Natural killer cell treated with Interleukin-12 subunit alpha and Interleukin-12 subunit beta and Interleukin-15 and Interleukin-18, amount 100 ng/mL, for 72 hours (primary cell): ENCODE measurements at regions not wholly inside any gene's neighbourhood (a gene's known extent, or its start where the extent isn't known, plus 50 kb on each side); places are given as distances from the start of the nearest gene placed in this dataset.
"Not testable (repeated sequence)": the region's sequence is repeated elsewhere in the genome, so short reads cannot be mapped to it uniquely, and the experiment has no call there.

Experiments
- ATAC-seq, 2 donors: fragments of 150-1000 bp; cut with Tn5 transposase in 1 of 2; sonication (Bioruptor Pico), chemical (Tn5 transposase) in 1 of 2; 2 replicates each; pipeline ENCODE4 v1.10.0; 2021
- DNase-seq: peaks from one replicate; pipeline ENCODE4 v3.0.0; 2022; ENCODE audit warnings: low spot score
- H3K27ac Mint-ChIP-seq, 2 donors: 1 replicate in 1 of 2; 2 replicates in 1 of 2; pipeline ENCODE4 v1.8.0; 2022; ENCODE audit warnings: mixed read lengths in 2 of 2, mild to moderate bottlenecking in 1 of 2, moderate library complexity in 1 of 2
- H3K27me3 Mint-ChIP-seq, 2 donors: 1 replicate in 1 of 2; 2 replicates in 1 of 2; pipeline ENCODE4 v1.8.0; 2022; ENCODE audit warnings: mixed read lengths in 2 of 2
- H3K36me3 Mint-ChIP-seq: one replicate; pipeline ENCODE4 v1.8.0; 2022; ENCODE audit warnings: mixed read lengths
- H3K4me1 Mint-ChIP-seq, 2 donors: 1 replicate in 1 of 2; 2 replicates in 1 of 2; pipeline ENCODE4 v1.8.0; 2022; ENCODE audit warnings: low read depth in 2 of 2, mixed read lengths in 2 of 2, mild to moderate bottlenecking in 1 of 2
- H3K4me3 Mint-ChIP-seq: one replicate; pipeline ENCODE4 v1.8.0; 2022; ENCODE audit warnings: mixed read lengths
- H3K9me3 Mint-ChIP-seq: 2 replicates; pipeline ENCODE4 v1.8.0; 2022; ENCODE audit warnings: mixed read lengths

DNA sequence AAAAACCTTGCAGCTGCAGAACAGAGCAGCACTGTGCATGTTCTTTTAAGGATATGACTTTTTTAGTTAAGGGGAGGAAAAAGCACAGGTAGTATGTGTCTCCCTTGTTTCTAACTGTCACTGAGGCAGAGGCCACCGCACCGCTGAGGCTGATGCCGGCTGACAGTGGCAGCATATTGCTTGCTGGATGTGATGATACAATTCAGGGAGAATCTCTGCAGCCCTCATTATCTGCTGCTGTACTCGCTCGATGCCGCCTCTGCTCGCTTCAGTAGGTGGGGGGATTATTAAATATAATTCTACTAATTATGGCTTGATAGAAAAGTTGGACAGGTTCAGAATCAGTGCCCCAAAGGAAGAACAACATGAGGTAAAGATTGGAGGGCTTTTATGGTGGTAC lies 378.8 kb upstream of the NOCT start:
- no peaks in the 10 kb centered on the region for H3K4me1 Mint-ChIP-seq
- H3K27ac Mint-ChIP-seq, result no peak overlapping the region
- peaks cover 4% of the 10 kb centered on the region for H3K36me3 Mint-ChIP-seq
- peaks cover under 1 to 6% of the 10 kb centered on the region in 2 donors for H3K27me3 Mint-ChIP-seq
- ATAC-seq (no peak), DNase-seq (no peak)
- no peak overlapping the region for H3K4me3 Mint-ChIP-seq
- H3K9me3 Mint-ChIP-seq, result peaks cover 10% of the 10 kb centered on the region

GRCh38 chr4:138634915-138635314 lies 380.7 kb upstream of the NOCT start:
- Mint-ChIP-seq H3K27me3 (no peaks in the 10 kb centered on the region), H3K9me3 (peaks cover 10% of the 10 kb centered on the region), H3K4me1 (no peaks in the 10 kb centered on the region), H3K27ac (no peak overlapping the region), H3K36me3 (no peaks in the 10 kb centered on the region), H3K4me3 (no peak overlapping the region)
- DNase-seq (no peak), ATAC-seq (no peak)

DNA sequence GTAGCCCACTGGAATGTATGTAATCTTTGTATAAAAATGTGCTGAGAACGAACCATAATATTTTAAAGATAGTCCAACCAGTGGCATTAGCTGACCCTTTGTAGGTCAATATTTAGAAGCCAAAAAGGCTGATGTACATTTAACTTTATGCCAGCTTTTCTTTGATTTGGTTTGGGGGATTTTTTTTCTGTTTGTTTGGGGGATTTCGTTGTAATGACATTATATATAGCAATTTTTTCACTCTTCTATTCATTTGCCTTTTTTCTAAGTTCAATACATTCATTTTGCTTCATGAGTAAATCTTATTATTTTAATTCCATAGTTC lies 382.0 kb upstream of the NOCT start:
- Mint-ChIP-seq H3K4me3 (no peak overlapping the region), H3K27me3 (no peaks in the 10 kb centered on the region), H3K27ac (no peak overlapping the region), H3K9me3 (peaks cover 10% of the 10 kb centered on the region), H3K4me1 (no peaks in the 10 kb centered on the region), H3K36me3 (no peaks in the 10 kb centered on the region)
- no peak for ATAC-seq
- no peak for DNase-seq

- no peak overlapping the region for H3K27ac Mint-ChIP-seq
- no peak for ATAC-seq
- H3K4me3 Mint-ChIP-seq, result no peak overlapping the region
- no peaks in the 10 kb centered on the region for H3K4me1 Mint-ChIP-seq
- H3K36me3 Mint-ChIP-seq, result no peaks in the 10 kb centered on the region
- no peaks in the 10 kb centered on the region for H3K27me3 Mint-ChIP-seq
- H3K9me3 Mint-ChIP-seq, result peaks cover 10% of the 10 kb centered on the region
- no peak for DNase-seq
These were observed 382.6 kb upstream of the NOCT start for GRCh38 chr4:138632856-138633579.

DNA sequence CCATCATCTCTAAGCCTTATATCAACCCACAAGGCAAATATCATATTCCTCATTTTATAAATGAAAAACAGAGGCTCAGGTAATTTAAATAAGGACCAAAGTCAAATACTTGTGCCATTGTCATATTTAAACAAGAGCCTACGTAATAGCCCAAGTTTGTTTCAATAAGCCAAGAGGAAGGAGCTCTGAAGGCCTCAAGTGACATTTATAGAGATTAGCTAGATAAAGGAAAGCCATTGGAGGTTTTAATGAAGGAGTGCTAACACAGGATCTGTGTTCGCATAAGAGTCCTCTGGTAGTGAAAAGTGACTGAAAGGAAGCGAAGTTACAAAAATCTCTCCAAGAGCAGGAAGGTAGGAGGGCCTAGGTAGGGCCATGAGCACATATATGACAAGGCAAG lies 384.9 kb upstream of the NOCT start:
- ATAC-seq (no peak), DNase-seq (no peak)
- Mint-ChIP-seq H3K27me3 (no peaks in the 10 kb centered on the region), H3K27ac (no peak overlapping the region), H3K4me3 (no peak overlapping the region), H3K36me3 (no peaks in the 10 kb centered on the region), H3K4me1 (no peaks in the 10 kb centered on the region), H3K9me3 (peaks cover 10% of the 10 kb centered on the region)

DNA sequence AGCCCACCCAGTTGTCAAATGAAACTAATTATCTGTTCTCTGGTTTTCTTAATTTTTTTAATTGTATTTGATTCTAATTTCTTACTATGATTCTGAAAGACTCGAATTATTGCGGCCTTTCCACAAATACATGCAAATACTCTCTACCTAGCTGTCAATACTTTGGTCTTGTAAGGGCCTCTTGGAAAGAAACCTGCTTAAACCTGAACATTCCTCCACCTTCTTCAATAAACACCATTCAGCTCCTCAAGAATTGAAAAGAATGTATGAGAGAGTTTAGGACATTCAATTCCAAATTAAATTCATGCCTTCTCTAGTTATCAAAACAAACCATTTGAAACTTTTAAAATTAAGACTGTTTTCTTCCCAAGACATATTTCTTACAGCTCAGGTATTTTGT lies 385.9 kb upstream of the NOCT start:
- Mint-ChIP-seq H3K36me3 (no peaks in the 10 kb centered on the region), H3K9me3 (peaks cover 10% of the 10 kb centered on the region), H3K27ac (no peak overlapping the region), H3K4me1 (no peaks in the 10 kb centered on the region), H3K4me3 (no peak overlapping the region), H3K27me3 (no peaks in the 10 kb centered on the region)
- DNase-seq, result no peak
- ATAC-seq, result no peak

DNA sequence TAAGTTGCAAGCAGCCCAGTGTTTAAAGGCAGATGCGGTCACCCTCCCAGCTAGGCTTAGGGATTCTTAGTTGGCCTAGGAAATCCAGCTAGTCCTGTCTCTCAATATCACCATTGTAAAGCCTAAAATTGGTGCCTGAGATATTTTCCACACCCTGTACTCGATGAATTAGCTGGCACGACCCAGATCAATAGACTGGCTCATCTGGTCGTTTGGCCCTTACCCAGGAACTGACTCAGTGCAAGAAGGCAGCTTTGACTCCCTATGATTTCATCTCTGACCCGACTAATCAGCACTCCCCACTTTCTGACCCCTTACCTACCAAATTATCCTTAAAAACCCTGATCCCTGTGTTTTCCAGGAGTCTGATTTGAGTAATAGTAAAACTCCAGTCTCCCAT lies 384.9 kb upstream of the SLC7A11 start:
- Mint-ChIP-seq H3K36me3 (no peaks in the 10 kb centered on the region), H3K4me3 (no peak overlapping the region), H3K4me1 (no peaks in the 10 kb centered on the region), H3K27me3 (no peaks in the 10 kb centered on the region), H3K9me3 (no peaks in the 10 kb centered on the region), H3K27ac (no peak overlapping the region)
- no peak for ATAC-seq
- no peak for DNase-seq

DNA sequence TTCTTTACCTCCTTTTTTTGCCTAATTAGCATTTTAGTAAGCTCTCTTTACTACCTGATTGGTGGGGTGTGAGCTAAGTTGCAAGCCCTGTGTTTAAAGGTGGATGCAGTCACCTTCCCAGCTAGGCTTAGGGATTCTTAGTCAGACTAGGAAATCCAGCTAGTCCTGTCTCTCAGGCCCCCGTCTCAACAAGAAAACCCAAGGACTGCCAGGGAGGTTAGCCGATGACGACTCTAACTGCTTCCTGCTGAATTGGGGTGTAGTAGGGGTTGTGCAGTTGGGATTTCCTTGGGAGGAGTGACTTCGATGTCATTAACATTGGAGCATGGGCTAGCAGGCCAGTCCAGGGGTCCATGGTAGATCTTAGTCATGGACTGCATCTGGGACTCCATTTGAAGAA lies 380.2 kb upstream of the SLC7A11 start:
- H3K27ac Mint-ChIP-seq, H3K27me3 Mint-ChIP-seq, H3K36me3 Mint-ChIP-seq, DNase-seq, H3K9me3 Mint-ChIP-seq, H3K4me1 Mint-ChIP-seq, ATAC-seq, H3K4me3 Mint-ChIP-seq: not testable (repeated sequence)

DNA sequence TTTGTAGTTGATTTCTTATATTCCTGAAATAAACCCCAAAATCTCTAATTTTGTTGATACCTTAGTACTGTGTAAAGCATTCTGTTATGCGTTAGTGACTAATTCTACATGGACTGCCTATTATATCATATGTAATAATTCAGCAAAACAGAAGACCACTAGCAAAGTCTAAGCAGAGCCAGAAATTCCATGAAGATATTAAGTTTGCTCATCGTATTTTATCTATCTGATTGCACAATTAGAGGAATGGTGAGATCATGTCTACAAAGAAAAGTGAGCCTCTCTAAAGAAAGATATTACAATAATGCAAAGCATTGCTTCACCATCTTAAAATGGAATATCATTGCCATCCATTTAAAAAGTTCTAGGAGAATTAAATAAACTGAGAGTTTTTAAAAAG lies 374.6 kb upstream of the SLC7A11 start:
- no peak for ATAC-seq
- no peaks in the 10 kb centered on the region for H3K27me3 Mint-ChIP-seq

DNA sequence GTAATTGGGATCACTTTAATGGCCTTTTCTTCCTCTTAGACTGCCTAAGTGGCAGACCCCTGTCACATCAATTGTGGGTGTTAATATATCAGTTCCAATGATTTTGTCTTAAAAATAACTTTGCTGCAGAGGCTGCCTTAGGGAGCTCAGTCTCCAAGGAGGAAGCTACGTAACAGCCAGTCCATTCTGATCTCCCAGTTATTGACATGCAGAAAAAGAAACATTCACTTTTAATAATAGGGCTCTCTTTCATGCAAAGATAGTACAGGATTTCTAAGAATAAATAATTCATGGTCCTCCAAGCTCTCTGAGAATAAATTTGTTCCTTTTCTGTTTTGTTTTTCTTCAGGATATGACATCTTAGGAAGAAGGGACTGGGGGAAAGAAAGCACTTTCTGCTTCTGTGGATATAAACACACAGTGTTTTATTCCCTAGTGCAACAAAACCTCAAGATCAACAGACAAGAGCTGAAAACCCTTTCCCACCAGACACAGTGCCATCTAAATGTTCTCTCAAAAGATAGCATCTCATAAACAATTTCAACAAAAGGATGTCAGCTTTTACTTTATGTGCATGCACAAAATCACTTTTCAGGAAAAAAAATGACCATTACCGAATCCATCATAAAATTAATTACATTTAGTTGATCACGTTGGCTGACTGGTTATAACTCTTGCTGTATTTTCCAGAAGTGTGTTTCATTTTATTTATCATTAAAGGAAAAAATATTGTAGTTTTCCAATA lies 372.4 kb upstream of the SLC7A11 start:
- Mint-ChIP-seq H3K4me1 (no peaks in the 10 kb centered on the region), H3K4me3 (no peak overlapping the region)
- no peak for DNase-seq

More for the DNA sequence above, 374.6 kb upstream of the SLC7A11 start:
- H3K9me3 Mint-ChIP-seq, result peaks cover 3% of the 10 kb centered on the region
- no peak for DNase-seq
- no peak overlapping the region for H3K4me3 Mint-ChIP-seq
- no peaks in the 10 kb centered on the region for H3K36me3 Mint-ChIP-seq
- no peaks in the 10 kb centered on the region for H3K4me1 Mint-ChIP-seq
- H3K27ac Mint-ChIP-seq, result no peak overlapping the region

GRCh38 chr4:138612428-138612827 lies 370.3 kb upstream of the SLC7A11 start:
- Mint-ChIP-seq H3K4me1 (no peaks in the 10 kb centered on the region), H3K36me3 (no peaks in the 10 kb centered on the region), H3K27me3 (no peaks in the 10 kb centered on the region), H3K27ac (no peak overlapping the region), H3K4me3 (no peak overlapping the region), H3K9me3 (no peaks in the 10 kb centered on the region)
- ATAC-seq (no peak), DNase-seq (no peak)

More for the DNA sequence above, 372.4 kb upstream of the SLC7A11 start:
- H3K27ac Mint-ChIP-seq, result no peak overlapping the region
- no peaks in the 10 kb centered on the region for H3K27me3 Mint-ChIP-seq
- no peaks in the 10 kb centered on the region for H3K36me3 Mint-ChIP-seq
- H3K9me3 Mint-ChIP-seq, result no peaks in the 10 kb centered on the region
- ATAC-seq, result no peak

DNA sequence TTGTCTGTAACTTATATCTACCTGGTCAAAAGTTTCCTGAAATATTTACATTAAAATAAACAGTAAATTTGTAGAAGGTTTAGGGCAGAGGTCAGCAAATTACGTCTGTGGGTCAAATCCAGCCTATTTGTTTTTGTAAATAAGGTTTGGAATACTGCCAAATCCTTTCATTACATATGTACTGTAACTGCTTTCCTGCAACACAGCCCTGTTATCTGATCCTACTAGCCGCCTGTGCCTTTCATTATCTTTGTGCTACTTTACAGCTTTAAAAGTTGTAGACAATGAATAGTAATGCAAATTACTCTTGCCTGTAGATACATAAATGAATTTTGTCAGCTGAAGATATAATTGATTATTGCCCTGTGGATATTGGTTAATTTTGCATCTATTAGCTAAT lies 369.6 kb upstream of the SLC7A11 start:
- H3K27ac Mint-ChIP-seq, result no peak overlapping the region
- no peaks in the 10 kb centered on the region for H3K36me3 Mint-ChIP-seq
- ATAC-seq, result no peak

GRCh38 chr4:138611017-138611416 lies 368.9 kb upstream of the SLC7A11 start:
- Mint-ChIP-seq H3K27me3 (no peaks in the 10 kb centered on the region), H3K27ac (no peak overlapping the region), H3K4me3 (no peak overlapping the region), H3K36me3 (no peaks in the 10 kb centered on the region), H3K9me3 (no peaks in the 10 kb centered on the region), H3K4me1 (no peaks in the 10 kb centered on the region)
- no peak for DNase-seq
- ATAC-seq, result no peak

More for the DNA sequence above, 369.6 kb upstream of the SLC7A11 start:
- H3K4me3 Mint-ChIP-seq, result no peak overlapping the region
- DNase-seq, result no peak
- no peaks in the 10 kb centered on the region for H3K4me1 Mint-ChIP-seq
- no peaks in the 10 kb centered on the region for H3K27me3 Mint-ChIP-seq
- H3K9me3 Mint-ChIP-seq, result no peaks in the 10 kb centered on the region

DNA sequence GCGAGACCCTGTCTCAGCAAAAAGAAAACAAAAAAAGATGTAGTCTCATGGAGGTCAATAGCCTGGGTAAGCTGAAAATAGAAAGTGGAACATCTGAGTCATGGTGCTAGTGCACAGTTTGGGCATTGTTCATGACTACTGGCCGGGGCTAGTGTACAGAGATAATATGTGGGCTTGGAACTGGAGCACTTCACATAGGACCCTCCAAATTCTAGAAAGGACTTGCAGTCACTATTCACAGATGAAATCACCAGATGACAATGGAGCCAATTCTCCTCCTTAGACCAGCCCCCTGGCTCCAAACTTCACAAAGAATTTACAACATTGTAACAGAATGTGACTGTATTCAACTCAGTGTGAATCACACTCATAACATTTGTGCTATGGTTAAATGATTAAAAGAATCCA lies 367.8 kb upstream of the SLC7A11 start:
- H3K27me3 Mint-ChIP-seq, result no peaks in the 10 kb centered on the region
- DNase-seq (no peak), ATAC-seq (no peak)
- H3K27ac Mint-ChIP-seq, result no peak overlapping the region
- no peak overlapping the region for H3K4me3 Mint-ChIP-seq
- H3K9me3 Mint-ChIP-seq, result no peaks in the 10 kb centered on the region
- no peaks in the 10 kb centered on the region for H3K4me1 Mint-ChIP-seq
- H3K36me3 Mint-ChIP-seq, result no peaks in the 10 kb centered on the region

DNA sequence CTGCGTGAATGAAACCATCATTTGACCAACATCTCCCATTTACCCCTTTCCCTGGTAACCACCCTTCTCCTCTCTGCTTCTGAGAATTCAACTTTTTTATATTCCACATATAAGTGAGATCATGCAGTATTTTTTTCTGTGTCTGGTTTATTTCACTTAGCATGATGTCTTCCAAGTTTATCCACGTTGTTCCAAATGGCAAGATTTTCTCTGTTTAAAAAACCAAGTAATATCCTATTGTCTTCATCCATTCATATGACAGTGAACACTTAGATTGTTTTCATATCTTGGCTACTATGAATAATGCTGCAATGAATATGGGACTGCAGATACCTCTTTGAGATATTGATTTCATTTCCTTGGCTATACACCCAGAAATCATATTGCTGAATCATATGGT lies 362.4 kb upstream of the SLC7A11 start:
- Mint-ChIP-seq H3K4me1 (no peaks in the 10 kb centered on the region), H3K27ac (no peak overlapping the region), H3K36me3 (no peaks in the 10 kb centered on the region), H3K4me3 (no peak overlapping the region), H3K9me3 (peaks cover 2% of the 10 kb centered on the region), H3K27me3 (no peaks in the 10 kb centered on the region)
- no peak for DNase-seq
- no peak for ATAC-seq
